PC-9 (cell line): ENCODE measurements at regions not wholly inside any gene's neighbourhood (a gene's known extent, or its start where the extent isn't known, plus 50 kb on each side); places are given as distances from the start of the nearest gene placed in this dataset.

Experiments
- BruUV-seq: library from RNA; stranded (reverse); fragments of 400-500 nt; replicated peaks from 2 replicates; lab custom pipeline; 2021; lab: Mats Ljungman, UMichigan
- CTCF ChIA-PET: fragments of 300-600 bp; sonication (Branson Sonifier 250); formaldehyde crosslinking; loops from one replicate; lab custom pipeline; 2022; ENCODE audit warnings: antibody characterized with exemption; lab: Charles Lee
- POLR2A ChIA-PET: fragments of 300-600 bp; sonication (Branson Sonifier 250); formaldehyde crosslinking; loops from one replicate; lab custom pipeline; 2022; ENCODE audit warnings: antibody characterized with exemption; ENCODE audit not compliant: unreplicated experiment; lab: Charles Lee
- DNase-seq, 2 experiments: peaks; one replicate each; pipeline versions ENCODE4 v3.0.0 to v3.0.0-alpha.2; 2015 to 2022; ENCODE audit warnings: mixed read lengths in 1 of 2
- H2AFZ ChIP-seq: fragments of 200-600 bp; sonication (generic); 2 replicates; pipeline ENCODE4 v1.8.1; 2017; ENCODE audit warnings: antibody characterized with exemption
- H3F3A ChIP-seq: fragments of 200-600 bp; sonication (generic); 2 replicates; pipeline ENCODE4 v1.8.1; 2017; ENCODE audit warnings: antibody characterized with exemption, mild to moderate bottlenecking, low read depth; ENCODE audit not compliant: insufficient read depth
- H3K27ac ChIP-seq: fragments of 200-600 bp; sonication (generic); 2 replicates; pipeline ENCODE4 v1.6.1; 2016; ENCODE audit warnings: mixed run types
- H3K27me3 ChIP-seq: fragments of 200-600 bp; sonication (generic); 2 replicates; pipeline ENCODE4 v1.6.1; 2016; ENCODE audit warnings: low read depth, mixed run types; ENCODE audit not compliant: insufficient read depth
- H3K36me3 ChIP-seq: fragments of 200-600 bp; sonication (generic); 2 replicates; pipeline ENCODE4 v1.6.1; 2016; ENCODE audit warnings: low read depth, mixed run types
- H3K4me1 ChIP-seq: fragments of 200-600 bp; sonication (generic); replicated peaks from 2 replicates; pipeline ENCODE4 v1.6.1; 2016; ENCODE audit warnings: mixed run types; ENCODE audit not compliant: insufficient read depth
- H3K4me2 ChIP-seq: fragments of 200-600 bp; sonication (generic); 2 replicates; pipeline ENCODE4 v1.6.1; 2017; ENCODE audit warnings: mixed run types
- H3K4me3 ChIP-seq: fragments of 200-600 bp; sonication (generic); 2 replicates; pipeline ENCODE4 v1.6.1; 2016; ENCODE audit warnings: mixed run types
- H3K79me2 ChIP-seq: fragments of 200-600 bp; sonication (generic); 2 replicates; pipeline ENCODE4 v1.6.1; 2017; ENCODE audit warnings: low read depth, mixed run types
- H3K9me2 ChIP-seq: fragments of 200-600 bp; sonication (generic); 2 replicates; pipeline ENCODE4 v1.8.1; 2017; ENCODE audit warnings: mild to moderate bottlenecking; ENCODE audit not compliant: insufficient read depth
- H3K9me3 ChIP-seq: fragments of 200-600 bp; sonication (generic); 2 replicates; pipeline ENCODE4 v1.8.1; 2016; ENCODE audit warnings: low read depth; ENCODE audit not compliant: insufficient read depth
- H4K20me1 ChIP-seq: fragments of 200-600 bp; sonication (generic); 2 replicates; pipeline ENCODE4 v1.8.1; 2017; ENCODE audit not compliant: insufficient read depth
- CTCF ChIP-seq: fragments of 200-600 bp; sonication (generic); conservative IDR thresholded peaks from 2 replicates; pipeline ENCODE4 v1.6.1; 2017; ENCODE audit warnings: mixed run types, antibody characterized with exemption, mild to moderate bottlenecking, moderate library complexity
- EZH2 ChIP-seq: fragments of 200-600 bp; sonication (generic); IDR thresholded peaks from 2 replicates; pipeline ENCODE4 v1.8.0; 2017; ENCODE audit warnings: antibody characterized with exemption, low read depth
- intact Hi-C: fragments of 100-400 bp; cut with micrococcal nuclease; formaldehyde crosslinking; loops from one replicate; pipeline ENCODE4 v1.10.0; 2022; ENCODE audit not compliant: unreplicated experiment

GRCh38 chr4:33453436-33453835 is 2733.3 kb downstream of the PCDH7 start:
- Histone ChIP-seq H3K27me3 (no peaks in the 10 kb centered on the region), H3K9me2 (no peaks in the 10 kb centered on the region), H3F3A (no peaks in the 10 kb centered on the region), H2AFZ (no peak overlapping the region), H3K4me2 (no peak overlapping the region), H4K20me1 (no peaks in the 10 kb centered on the region), H3K79me2 (no peaks in the 10 kb centered on the region), H3K36me3 (no peaks in the 10 kb centered on the region), H3K27ac (no peak overlapping the region), H3K4me1 (no peaks in the 10 kb centered on the region), H3K4me3 (no peak overlapping the region), H3K9me3 (no peaks in the 10 kb centered on the region)
- DNase-seq = no peak
- no peak for TF ChIP-seq EZH2
- TF ChIP-seq CTCF = no peak
- intact Hi-C loops = no loop called here
- BruUV-seq = no TSS peak
- ChIA-PET POLR2A (no interaction called here), CTCF (no interaction called here)

DNA sequence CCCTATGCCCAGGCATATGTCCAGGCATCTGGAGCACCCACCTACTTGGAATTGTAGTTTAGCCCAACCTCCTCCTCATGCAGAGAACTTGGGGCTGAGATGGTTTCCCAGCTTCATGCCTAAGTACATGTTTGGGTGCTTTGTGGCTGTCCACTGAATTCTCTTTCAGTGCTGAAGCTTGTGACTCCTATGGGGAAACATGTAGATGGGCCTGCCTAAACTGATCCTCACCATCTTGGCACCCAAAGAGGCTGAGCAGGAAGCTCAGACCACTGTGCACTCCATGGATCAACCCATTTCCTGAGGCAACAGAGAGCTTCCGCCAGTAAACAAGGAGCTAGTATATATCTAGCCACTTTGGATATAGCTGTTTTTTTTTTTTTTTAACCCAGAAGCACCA is 2733.7 kb downstream of the PCDH7 start:
- TF ChIP-seq CTCF = no peak
- TF ChIP-seq EZH2 = no peak
- Histone ChIP-seq H2AFZ (no peak overlapping the region), H4K20me1 (no peaks in the 10 kb centered on the region), H3K9me2 (no peaks in the 10 kb centered on the region), H3K4me2 (no peak overlapping the region), H3K79me2 (no peaks in the 10 kb centered on the region), H3K27ac (no peak overlapping the region), H3K4me3 (no peak overlapping the region), H3K36me3 (no peaks in the 10 kb centered on the region), H3K4me1 (no peaks in the 10 kb centered on the region), H3K27me3 (no peaks in the 10 kb centered on the region), H3F3A (no peaks in the 10 kb centered on the region), H3K9me3 (no peaks in the 10 kb centered on the region)
- intact Hi-C loops = no loop called here
- ChIA-PET POLR2A (no interaction called here), CTCF (no interaction called here)
- DNase-seq = no peak
- BruUV-seq = no TSS peak

GRCh38 chr4:33465565-33465964 is 2745.4 kb downstream of the PCDH7 start:
- no peak overlapping the region for H3K27ac ChIP-seq
- intact Hi-C loops = no loop called here
- no peak overlapping the region for H3K4me3 ChIP-seq
- POLR2A ChIA-PET = no interaction called here
- CTCF ChIA-PET = no interaction called here
- no peak overlapping the region for H3K4me2 ChIP-seq
- H4K20me1 ChIP-seq = no peaks in the 10 kb centered on the region
- no TSS peak for BruUV-seq
- H2AFZ ChIP-seq = no peak overlapping the region
- H3K79me2 ChIP-seq = no peaks in the 10 kb centered on the region
- no peaks in the 10 kb centered on the region for H3F3A ChIP-seq
- H3K9me3 ChIP-seq = no peaks in the 10 kb centered on the region
- H3K9me2 ChIP-seq = no peaks in the 10 kb centered on the region
- no peaks in the 10 kb centered on the region for H3K4me1 ChIP-seq
- no peaks in the 10 kb centered on the region for H3K36me3 ChIP-seq
- no peak for TF ChIP-seq EZH2
- no peak for TF ChIP-seq CTCF
- DNase-seq = no peak
- no peaks in the 10 kb centered on the region for H3K27me3 ChIP-seq
